ENCODE measurements at regions not wholly inside any gene's neighbourhood (a gene's known extent, or its start where the extent isn't known, plus 50 kb on each side); places are given as distances from the start of the nearest gene placed in this dataset.

- no peak for TF ChIP-seq POLR2A (IDR thresholded peaks at IDR 0.05; ENCODE audit: low read depth, low read length)
- no peak for TF ChIP-seq TAF1 (IDR thresholded peaks at IDR 0.05; ENCODE audit: low read depth, low read length)
- TF ChIP-seq POLR2AphosphoS5 (IDR thresholded peaks at IDR 0.05; ENCODE audit: low read depth, low read length), result no peak
Observed at GRCh38 chr20:12786276-12786675, 222.5 kb upstream of the SPTLC3 start.

Measured in GM12891 (cell line).